Esophagus muscularis mucosa (tissue), 4 donors: ENCODE measurements at regions not wholly inside any gene's neighbourhood (a gene's known extent, or its start where the extent isn't known, plus 50 kb on each side); places are given as distances from the start of the nearest gene placed in this dataset.

Source experiments
- EP300 ChIP-seq: sonication (generic); formaldehyde crosslinking; IDR thresholded peaks from one replicate; pipeline ENCODE4 v1.6.1; 2017; ENCODE audit warnings: antibody characterized with exemption
- POLR2A ChIP-seq: fragments of 450-650 bp; IDR thresholded peaks from one replicate; pipeline ENCODE4 v1.6.1; 2017; ENCODE audit warnings: antibody characterized with exemption, moderate library complexity, mild to moderate bottlenecking, low read depth
- TF ChIP-seq, protein P1 (sequence below), 3 experiments: fragments of 200-600 bp in 2 of 3; fragments of 450-650 bp in 1 of 3; sonication (generic) in 2 of 3; IDR thresholded peaks; one replicate each; pipeline ENCODE4 v1.5.1; 2017 to 2019; ENCODE audit warnings: antibody characterized with exemption in 3 of 3, mild to moderate bottlenecking in 2 of 3, moderate library complexity in 1 of 3

DNA sequence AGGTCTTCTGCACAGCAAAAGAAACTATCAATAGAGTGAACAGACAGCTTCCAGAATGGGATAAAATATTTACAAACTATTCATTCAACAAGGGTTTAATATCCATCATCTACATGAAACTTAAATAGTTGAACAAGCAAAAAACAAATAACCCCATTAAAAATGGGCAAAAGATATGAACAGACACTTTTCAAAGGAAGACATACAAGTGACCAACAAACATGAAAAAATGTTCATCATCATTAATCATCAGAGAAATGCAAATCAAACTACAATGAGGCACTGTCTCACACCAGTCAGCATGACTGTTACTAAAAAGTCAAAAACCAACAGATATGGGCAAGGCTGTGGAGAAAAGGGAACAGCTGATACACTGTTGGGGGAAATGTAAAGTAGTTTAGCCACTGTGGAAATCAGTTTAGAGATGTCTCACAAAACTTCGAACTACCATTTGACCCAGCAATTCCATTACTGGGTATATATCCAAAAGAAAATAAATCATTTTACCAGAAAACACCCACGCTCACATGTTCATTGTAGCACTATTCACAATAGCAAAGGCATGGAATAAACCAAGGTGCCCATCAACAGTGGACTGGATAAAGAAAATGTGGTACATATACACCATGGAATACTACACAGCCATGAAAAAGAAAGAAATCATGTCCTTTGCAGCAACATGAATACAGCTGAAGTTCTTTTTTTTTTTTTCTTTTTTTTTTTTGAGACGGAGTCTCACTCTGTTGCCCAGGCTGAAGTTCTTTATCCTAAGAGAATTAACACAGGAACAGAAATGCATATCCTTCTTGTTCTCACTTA is 172.6 kb downstream of the KLF6 start:
- no peak for TF ChIP-seq EP300
- TF ChIP-seq, protein P1, sequence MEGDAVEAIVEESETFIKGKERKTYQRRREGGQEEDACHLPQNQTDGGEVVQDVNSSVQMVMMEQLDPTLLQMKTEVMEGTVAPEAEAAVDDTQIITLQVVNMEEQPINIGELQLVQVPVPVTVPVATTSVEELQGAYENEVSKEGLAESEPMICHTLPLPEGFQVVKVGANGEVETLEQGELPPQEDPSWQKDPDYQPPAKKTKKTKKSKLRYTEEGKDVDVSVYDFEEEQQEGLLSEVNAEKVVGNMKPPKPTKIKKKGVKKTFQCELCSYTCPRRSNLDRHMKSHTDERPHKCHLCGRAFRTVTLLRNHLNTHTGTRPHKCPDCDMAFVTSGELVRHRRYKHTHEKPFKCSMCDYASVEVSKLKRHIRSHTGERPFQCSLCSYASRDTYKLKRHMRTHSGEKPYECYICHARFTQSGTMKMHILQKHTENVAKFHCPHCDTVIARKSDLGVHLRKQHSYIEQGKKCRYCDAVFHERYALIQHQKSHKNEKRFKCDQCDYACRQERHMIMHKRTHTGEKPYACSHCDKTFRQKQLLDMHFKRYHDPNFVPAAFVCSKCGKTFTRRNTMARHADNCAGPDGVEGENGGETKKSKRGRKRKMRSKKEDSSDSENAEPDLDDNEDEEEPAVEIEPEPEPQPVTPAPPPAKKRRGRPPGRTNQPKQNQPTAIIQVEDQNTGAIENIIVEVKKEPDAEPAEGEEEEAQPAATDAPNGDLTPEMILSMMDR (IDR thresholded peaks at IDR 0.05) = no peak
- no peak for TF ChIP-seq POLR2A
